HS-27A (cell line): ENCODE measurements at regions not wholly inside any gene's neighbourhood (a gene's known extent, or its start where the extent isn't known, plus 50 kb on each side); places are given as distances from the start of the nearest gene placed in this dataset.

Experiments used
- DNase-seq: peaks from one replicate; pipeline ENCODE4 v3.0.0-alpha.2; 2012; ENCODE audit warnings: low read depth, missing footprints

DNA sequence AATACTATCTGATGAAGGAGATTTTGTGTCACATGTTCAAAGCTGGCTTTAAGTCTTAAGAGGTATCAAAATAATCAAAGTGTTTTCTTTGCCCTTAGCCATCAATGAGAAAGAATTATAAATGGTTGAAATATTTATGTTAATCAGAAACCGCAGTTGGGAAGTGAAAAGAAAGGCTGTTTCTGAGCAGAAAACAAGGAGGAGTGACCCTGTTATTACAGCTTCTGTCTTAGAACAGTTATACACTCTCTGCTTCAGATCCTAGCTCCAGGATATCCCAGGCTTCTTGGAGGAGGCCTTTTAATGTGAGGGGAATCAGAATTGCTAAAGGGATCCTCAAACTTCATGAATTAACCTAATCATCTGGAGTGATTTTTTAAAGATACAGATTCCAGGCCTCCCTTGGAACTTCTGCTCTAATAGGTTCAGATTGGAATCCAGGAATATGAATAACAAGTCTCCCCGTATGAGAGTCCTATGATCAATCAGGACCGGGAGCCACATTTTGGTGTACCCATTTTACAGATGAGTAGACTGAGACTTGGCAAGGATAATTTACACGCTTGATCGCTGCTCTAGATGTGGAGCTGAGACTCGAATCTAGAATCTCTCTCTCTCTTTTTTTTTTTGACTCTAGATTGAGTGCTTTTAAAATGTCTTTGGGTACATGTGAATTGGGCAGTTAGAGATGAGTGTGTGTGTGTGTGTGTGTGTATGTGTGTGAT is 50.8 kb upstream of the JAG1 start:
- DNase-seq = no peak

DNA sequence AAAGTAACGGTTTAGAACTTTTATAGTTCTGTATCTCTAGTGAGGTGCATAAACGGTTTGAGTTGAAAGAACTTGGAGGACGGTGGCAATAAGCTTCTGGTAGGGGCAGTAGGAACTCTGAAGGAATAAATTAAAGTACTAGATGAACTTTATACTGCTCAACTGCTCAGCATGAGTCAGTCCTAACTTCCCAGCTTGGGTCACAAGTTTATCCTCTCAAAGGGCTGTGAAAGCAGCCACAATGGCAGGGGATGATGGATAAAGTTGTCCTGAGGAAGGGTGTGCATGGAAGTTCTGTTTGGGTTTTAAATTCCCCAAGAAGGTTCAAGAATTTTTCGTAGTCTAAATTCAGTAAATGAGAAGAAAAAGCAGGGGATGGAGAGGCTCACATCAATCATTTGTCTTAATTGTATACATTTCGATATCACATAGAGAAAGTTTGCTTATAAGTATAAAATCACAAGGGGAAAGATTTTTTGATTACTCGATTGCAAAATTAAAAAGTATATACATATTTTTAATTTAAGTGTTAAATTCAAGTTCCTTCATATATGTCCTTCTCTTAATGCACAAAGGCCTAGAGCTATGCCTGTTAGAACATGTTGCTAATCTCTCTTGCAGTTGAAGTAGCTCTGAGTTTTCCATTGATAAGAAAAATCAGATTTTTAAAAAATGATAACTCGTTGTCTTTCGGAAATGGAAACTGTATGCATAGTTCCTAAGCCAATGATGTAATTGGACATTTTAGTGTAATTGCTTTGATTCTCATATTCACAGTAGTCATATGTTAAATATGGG is 55.3 kb upstream of the JAG1 start:
- DNase-seq = no peak

DNA sequence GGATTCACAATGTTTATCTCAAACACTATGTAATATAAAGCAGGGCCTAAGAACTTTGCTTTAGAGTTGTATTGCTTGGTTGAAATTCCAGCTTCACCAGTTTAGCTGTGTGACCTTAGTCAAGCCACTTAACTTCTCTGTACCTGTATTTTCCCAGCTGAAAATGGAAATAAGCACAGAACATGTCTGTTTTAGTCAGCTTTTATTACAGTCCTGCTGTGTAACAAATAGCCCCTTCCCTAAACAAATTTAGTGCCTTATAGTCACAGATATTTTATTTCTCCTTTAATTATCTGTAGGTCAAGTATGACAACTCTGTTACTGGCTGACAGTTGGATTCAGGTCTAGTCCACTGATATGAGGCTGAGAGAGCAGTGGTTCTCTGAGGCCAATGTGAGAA is 56.0 kb upstream of the JAG1 start:
- DNase-seq = no peak

- no peak for DNase-seq
These were observed 56.9 kb upstream of the JAG1 start for GRCh38 chr20:10730629-10731183.

DNA sequence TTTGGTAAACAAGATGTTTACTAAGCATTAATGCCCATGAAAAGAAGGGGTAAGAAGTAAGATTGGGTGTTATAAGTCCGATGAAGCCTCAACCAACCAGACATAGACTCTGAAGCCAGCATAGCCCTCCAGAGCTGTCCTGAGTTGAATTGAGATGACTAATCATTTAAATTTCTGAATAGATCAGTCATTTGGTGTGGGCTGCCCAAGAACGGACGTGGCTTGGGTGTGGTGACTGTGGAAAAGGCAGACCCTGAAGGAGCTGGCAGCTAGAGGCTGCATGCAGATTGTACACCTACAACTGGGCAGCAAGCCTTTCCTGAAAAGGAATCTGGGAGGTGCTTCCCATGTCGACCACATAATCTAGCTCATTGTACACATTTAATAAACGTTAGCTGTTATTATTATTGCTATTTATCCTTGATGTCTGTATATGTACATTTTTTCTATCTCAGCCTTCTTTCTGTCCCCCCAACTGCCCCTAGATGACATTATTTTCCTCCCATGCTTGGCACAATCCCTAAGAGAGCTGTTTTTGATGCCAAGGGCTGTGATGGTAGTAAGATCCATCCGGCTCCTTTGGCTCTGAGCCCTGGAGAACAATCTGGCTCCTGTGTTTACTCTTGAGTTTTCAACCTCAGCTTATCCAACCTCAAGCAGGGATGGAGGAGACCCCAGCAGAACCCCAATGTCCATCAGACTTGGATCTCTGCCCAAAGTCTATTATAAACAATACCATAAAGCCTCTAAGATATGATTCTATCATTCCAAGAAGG is 57.6 kb upstream of the JAG1 start:
- DNase-seq = peak; percentile 83

DNA sequence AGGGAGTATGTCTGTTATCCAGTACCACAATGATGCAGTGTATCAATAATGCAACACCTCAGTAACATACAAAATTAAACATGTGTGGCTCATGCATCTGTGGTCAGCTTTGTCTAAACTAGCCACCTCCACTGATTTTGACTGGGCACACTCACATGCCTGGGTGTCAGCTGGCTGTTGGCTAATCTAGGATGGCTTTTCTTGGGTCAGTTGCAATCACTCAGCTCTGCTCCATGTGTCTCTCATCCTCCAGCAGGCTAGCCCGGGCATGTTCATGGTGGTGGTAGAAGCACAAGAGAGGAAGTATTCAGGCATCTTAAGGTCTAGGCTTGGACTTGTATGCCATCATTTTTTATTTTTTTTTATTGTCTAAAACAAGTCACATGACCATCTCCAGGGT is 59.3 kb upstream of the JAG1 start:
- no peak for DNase-seq

DNA sequence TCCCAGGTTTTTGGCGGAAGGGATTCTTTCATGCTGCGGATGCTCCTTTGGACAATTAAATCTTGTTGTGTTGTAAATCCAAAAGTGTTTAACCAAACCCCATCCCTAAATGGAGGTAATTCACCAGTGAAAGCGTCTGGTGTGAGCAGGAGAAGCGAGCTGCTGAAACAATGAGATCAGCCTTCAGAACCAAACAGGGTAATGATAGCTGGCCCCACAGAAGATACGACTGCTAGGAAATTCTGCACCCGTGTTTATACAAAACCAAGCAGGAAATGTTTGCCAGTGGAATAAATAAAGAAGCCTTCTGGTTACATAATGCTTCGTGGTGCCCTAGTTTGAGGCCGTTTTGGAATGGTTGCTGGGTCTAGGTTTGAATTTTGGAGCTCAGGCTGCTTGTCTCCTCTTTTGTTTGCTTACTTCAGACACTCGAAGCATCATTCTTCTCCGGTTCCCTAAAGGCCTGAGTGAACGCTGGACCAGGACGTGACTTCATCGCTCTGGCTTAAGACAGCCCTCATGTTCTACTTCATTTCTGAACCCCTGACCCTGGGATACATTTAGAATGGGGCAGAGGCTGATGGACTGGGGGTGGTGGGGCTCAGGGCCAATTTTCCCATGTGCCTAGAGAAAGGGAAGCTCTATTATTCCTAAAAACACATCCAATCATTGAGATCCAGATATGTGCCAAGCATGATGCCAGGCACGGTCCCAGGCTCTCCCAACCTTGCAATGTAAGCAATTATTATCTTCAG is 61.6 kb upstream of the JAG1 start:
- DNase-seq = no peak

GRCh38 chr20:10739134-10739533 is 65.3 kb upstream of the JAG1 start:
- DNase-seq = no peak

DNA sequence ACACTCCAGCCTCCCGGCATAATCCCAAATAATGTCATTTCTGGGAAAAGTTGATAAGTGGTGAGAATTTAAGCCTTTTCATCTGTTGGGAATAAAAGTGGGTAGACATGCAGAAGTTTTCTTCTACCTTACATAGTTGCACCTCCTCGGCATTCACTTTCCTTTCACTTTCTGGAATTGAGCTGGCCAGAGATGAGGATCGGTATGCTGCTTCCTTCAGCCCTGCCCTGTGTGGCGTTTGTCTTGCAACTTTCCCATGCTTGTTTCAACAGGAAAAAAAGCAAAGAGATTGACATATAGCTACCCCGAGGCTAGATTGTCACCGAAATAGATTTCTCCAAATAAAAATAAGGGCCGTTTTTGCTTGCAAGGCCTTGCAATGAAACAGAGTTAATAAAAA is 65.8 kb upstream of the JAG1 start:
- no peak for DNase-seq

- no peak for DNase-seq
These were observed 67.3 kb upstream of the JAG1 start for GRCh38 chr20:10741060-10741459.

DNA sequence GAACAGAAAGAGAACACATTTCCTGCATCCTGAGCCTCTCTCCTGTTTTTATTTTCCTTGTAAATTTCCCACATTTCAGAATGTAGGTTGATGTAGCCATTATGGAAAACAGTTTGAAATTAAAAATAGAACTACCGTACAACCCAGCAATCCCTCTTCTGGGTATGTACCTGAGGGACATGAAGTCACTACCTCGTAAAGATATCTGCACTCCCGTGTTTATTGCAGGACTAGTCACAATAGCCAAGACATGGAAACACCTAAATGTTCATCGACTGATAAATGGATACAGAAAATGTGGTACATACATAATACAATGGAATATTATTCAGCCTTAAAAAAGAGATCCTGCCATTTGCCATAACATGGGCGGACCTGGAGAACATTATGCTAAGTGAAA is 72.0 kb upstream of the JAG1 start:
- DNase-seq = no peak

- no peak for DNase-seq
These were observed 73.2 kb upstream of the JAG1 start for GRCh38 chr20:10747019-10747418.

GRCh38 chr20:10749084-10749483 is 75.3 kb upstream of the JAG1 start:
- DNase-seq = no peak

- no peak for DNase-seq
These were observed 78.4 kb upstream of the JAG1 start for GRCh38 chr20:10752206-10752605.

DNA sequence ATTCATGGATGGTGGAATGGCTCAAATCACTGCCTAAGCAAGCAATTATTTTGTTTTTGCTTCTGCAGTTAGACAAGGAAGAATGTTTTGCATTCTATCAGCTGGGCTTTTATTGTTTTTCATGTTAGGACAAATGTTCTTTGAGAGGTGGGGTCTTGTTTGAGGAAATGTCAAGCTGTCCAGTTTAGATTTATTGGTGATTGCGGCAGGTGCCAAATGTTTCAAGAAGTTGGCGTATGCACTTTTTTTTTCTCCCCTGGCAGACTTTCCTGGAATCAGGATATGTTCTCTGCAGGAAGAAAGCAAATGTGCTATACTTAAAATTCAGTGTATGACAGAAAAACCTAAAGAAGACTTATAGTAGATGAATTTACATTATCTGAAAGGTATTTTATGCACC is 81.0 kb upstream of the JAG1 start:
- DNase-seq = no peak

- no peak for DNase-seq
These were observed 84.6 kb upstream of the JAG1 start for GRCh38 chr20:10758446-10758845.

DNA sequence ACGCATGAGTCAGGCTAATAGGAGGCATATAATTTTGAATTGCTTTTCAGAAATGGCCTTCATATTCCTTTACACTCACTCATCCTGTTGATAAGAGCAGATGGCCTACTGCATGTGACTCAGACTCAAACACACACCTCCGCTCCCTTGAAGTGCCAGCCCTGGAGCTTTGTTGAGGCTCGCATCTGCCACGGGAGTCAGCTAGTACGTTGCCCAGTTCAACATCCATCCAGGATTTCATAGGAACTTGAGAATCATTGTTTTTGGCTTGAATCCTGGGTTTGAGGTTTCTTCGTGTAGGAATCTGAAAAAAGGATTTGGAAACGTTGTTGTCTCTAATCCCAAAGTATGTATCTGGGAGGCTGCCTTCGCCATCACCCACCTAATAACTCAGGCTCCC is 87.4 kb upstream of the JAG1 start:
- DNase-seq = peak; percentile 98

DNA sequence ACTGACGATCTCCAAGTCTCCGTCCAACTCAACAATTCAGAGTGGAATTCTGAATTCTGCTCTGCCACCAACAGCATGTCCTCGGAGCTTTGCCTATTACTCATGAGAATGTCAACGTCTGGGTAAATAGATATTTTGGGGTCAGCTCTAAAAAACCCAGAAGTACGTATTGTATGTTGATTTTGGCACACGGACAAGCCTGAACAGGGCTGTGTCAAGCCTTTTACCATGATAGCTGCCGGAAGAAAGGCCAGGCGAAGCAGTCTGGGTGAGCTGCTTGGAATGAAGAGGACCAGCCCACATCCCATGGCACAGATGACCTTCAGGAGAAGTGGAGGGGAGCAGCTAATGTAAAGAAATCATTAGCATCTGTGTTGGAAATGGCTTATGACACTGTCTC is 88.0 kb upstream of the JAG1 start:
- DNase-seq = peak; percentile 97

GRCh38 chr20:10762216-10762615 is 88.4 kb upstream of the JAG1 start:
- no peak for DNase-seq

DNA sequence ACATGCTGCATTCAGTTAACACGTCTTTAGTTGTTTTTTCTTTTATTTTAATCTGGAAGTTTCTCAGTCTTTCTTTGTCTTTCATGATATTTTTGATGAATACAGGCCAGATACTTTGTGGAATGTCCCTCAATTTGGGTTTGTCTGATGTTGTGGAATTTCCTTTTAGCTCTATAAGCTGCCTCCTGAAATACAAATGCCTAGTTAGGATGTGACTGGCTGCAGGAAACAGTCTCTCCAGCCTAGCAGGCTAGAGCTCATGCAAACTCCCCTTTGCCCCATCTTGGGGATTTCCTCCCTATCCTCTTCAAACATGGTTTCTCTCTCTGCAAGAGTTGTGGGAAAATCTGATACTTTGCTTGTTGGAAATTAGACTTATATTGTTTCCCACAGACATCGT is 89.3 kb upstream of the JAG1 start:
- DNase-seq = no peak

DNA sequence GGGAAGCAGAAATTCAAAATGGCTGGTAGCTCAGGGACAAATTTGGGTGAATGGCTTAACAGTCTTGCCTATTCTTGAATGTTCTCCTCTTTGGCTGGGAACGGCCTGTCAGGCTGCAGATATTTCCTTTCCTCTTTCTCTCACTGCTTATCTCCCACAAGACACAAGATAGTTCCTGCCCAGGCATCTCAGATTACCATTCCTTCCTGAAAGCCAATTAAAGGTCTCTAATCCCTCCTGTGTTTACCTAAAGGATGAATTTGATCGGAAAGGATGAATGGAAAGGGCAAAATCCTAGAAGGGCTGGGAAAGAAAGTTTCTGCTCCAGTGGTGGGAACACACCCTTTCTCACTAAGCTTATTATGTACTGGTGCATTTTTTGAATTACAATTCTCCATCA is 95.9 kb upstream of the JAG1 start:
- DNase-seq = no peak

DNA sequence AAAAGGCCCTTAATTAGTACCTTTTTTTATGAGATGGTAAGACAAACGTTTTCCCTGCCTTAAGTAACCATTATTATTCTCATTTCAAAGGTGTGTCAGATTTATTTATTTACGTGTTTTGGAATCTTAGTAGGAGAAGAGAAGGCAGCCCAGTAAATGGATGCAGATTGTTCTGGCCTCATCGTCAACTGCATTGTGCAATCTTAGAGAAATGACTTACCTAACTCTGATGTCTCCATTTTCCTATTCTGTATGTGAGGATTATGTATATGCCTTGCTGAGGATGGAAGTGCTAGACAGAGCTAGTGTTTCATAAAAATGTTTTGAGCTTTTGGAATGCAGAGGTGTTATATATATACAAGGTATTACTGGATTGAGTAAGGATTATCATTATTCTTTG is 97.0 kb upstream of the JAG1 start:
- DNase-seq = no peak
